Ovary (tissue), 7 donors: ENCODE measurements at regions not wholly inside any gene's neighbourhood (a gene's known extent, or its start where the extent isn't known, plus 50 kb on each side); places are given as distances from the start of the nearest gene placed in this dataset.

Experiments
- DNase-seq, 5 donors: peaks; one replicate each; pipeline ENCODE4 v3.0.0-alpha.2; 2019 to 2020
- H3K27ac ChIP-seq, 2 donors: fragments of 200-600 bp; one replicate each; pipeline versions ENCODE4 v1.5.1 to v1.8.0; 2019 to 2022
- H3K27me3 ChIP-seq: fragments of 200-600 bp; one replicate; pipeline ENCODE4 v1.8.0; 2022
- H3K36me3 ChIP-seq: fragments of 200-600 bp; sonication (generic); one replicate; pipeline ENCODE4 v1.5.1; 2019
- H3K4me1 ChIP-seq: one replicate; pipeline ENCODE4 v1.8.1; 2013; ENCODE audit warnings: mild to moderate bottlenecking, moderate library complexity; ENCODE audit not compliant: insufficient read depth
- H3K4me3 ChIP-seq: fragments of 200-600 bp; sonication (generic); one replicate; pipeline ENCODE4 v1.5.1; 2017
- H3K9me3 ChIP-seq, 2 donors: fragments of 200-600 bp in 1 of 2; sonication (generic) in 1 of 2; one replicate each; pipeline versions ENCODE4 v1.5.1 to v1.8.1; 2013 to 2019; ENCODE audit warnings: mild to moderate bottlenecking in 1 of 2, moderate library complexity in 1 of 2
- CTCF ChIP-seq, 3 donors: fragments of 450-650 bp in 2 of 3; fragments of 200-600 bp in 1 of 3; IDR thresholded peaks; one replicate each; pipeline versions ENCODE4 v1.5.1 to v1.8.0; 2016 to 2022; ENCODE audit warnings: antibody characterized with exemption in 3 of 3, mild to moderate bottlenecking in 1 of 3
- EP300 ChIP-seq: sonication (generic); formaldehyde crosslinking; IDR thresholded peaks from one replicate; pipeline ENCODE4 v1.6.1; 2017; ENCODE audit warnings: antibody characterized with exemption
- POLR2A ChIP-seq: fragments of 450-650 bp; IDR thresholded peaks from one replicate; pipeline ENCODE4 v1.6.1; 2017; ENCODE audit warnings: antibody characterized with exemption, mild to moderate bottlenecking, moderate library complexity
- WGBS, 3 donors: extraction: QIAGEN DNeasy Blood & Tissue Kit in 1 of 3; methylation state at CpG; one replicate each; pipeline versions ENCODE4 v1.1.5 to v1.1.7; 2013 to 2017; 5-methylcytosine and 5-hydroxymethylcytosine counted together
- intact Hi-C, 4 donors: fragments of 100-400 bp; cut with DNase I; formaldehyde crosslinking; loops; one replicate each; pipeline versions ENCODE4 v1.11.0 to v1.15.1; 2022 to 2023
- donor health status: DM: no; HTN: no; CAD: no; lungs with moderate emphysema.
- donor health status: DM: no; HTN: no; CAD: no.
- donor health status: Bipolar disorder and iron deficiency.
- donor health status: DM: no; HTN: no; CAD: no.
- donor health status: DM: yes; HTN: yes; CAD: no.

- Histone ChIP-seq H3K4me3 (no peak overlapping the region), H3K9me3 (no peaks in the 10 kb centered on the region), H3K36me3 (no peaks in the 10 kb centered on the region), H3K27ac (no peak overlapping the region), H3K4me1 (no peaks in the 10 kb centered on the region), H3K27me3 (no peaks in the 10 kb centered on the region)
- no peak for DNase-seq
- intact Hi-C loops, result no loop called here
- WGBS, 3 donors, result 95 to 98% (median 95%) methylated on average over 7 of the region's 7 CpGs
- no peak for TF ChIP-seq EP300
- no peak for TF ChIP-seq POLR2A
- TF ChIP-seq CTCF (IDR thresholded peaks at IDR 0.05), result no peak
These were observed 225.7 kb downstream of the TOMM20 start for GRCh38 chr1:234902774-234903547.

GRCh38 chr1:234901491-234902049 is 227.1 kb downstream of the TOMM20 start:
- H3K4me3 ChIP-seq, result no peak overlapping the region
- no peaks in the 10 kb centered on the region for H3K4me1 ChIP-seq
- 88 to 90% (median 88%) methylated on average over 10 of the region's 10 CpGs for WGBS, 3 donors
- H3K36me3 ChIP-seq, result no peaks in the 10 kb centered on the region
- TF ChIP-seq POLR2A, result no peak
- TF ChIP-seq CTCF (IDR thresholded peaks at IDR 0.05), result no peak
- TF ChIP-seq EP300, result no peak
- no peak for DNase-seq
- H3K9me3 ChIP-seq, result no peaks in the 10 kb centered on the region
- intact Hi-C loops, result no loop called here
- H3K27ac ChIP-seq, result no peak overlapping the region
- H3K27me3 ChIP-seq, result no peaks in the 10 kb centered on the region

GRCh38 chr1:234900595-234900994 is 228.0 kb downstream of the TOMM20 start:
- TF ChIP-seq CTCF (IDR thresholded peaks at IDR 0.05), result no peak
- TF ChIP-seq POLR2A, result no peak
- no peak for TF ChIP-seq EP300
- intact Hi-C loops, result no loop called here
- no peaks in the 10 kb centered on the region for H3K36me3 ChIP-seq
- no peak overlapping the region for H3K27ac ChIP-seq
- H3K4me1 ChIP-seq, result no peaks in the 10 kb centered on the region
- 84 to 94% (median 86%) methylated on average over 3 of the region's 3 CpGs for WGBS, 3 donors
- no peak overlapping the region for H3K4me3 ChIP-seq
- no peaks in the 10 kb centered on the region for H3K9me3 ChIP-seq
- no peak for DNase-seq
- H3K27me3 ChIP-seq, result no peaks in the 10 kb centered on the region

GRCh38 chr1:234899730-234900072 is 228.9 kb downstream of the TOMM20 start:
- intact Hi-C loops, result no loop called here
- Histone ChIP-seq H3K4me1 (no peaks in the 10 kb centered on the region), H3K9me3 (no peaks in the 10 kb centered on the region), H3K4me3 (no peak overlapping the region), H3K27ac (no peak overlapping the region), H3K36me3 (no peaks in the 10 kb centered on the region), H3K27me3 (no peaks in the 10 kb centered on the region)
- 89 to 95% (median 90%) methylated on average over 13 of the region's 13 CpGs for WGBS, 3 donors
- no peak for DNase-seq
- TF ChIP-seq POLR2A (no peak), EP300 (no peak), CTCF (IDR thresholded peaks at IDR 0.05) (no peak)
